Stimulated activated CD4-positive, alpha-beta T cell treated with anti-CD3 and anti-CD28 coated beads, Interleukin-15, amount 100 ng/mL, for 48 hours (primary cell): ENCODE measurements at regions not wholly inside any gene's neighbourhood (a gene's known extent, or its start where the extent isn't known, plus 50 kb on each side); places are given as distances from the start of the nearest gene placed in this dataset.

Source experiments
- DNase-seq, 2 donors: peaks; one replicate each; pipeline ENCODE4 v3.0.0-alpha.2; 2020; ENCODE audit warnings: low read depth in 2 of 2

DNA sequence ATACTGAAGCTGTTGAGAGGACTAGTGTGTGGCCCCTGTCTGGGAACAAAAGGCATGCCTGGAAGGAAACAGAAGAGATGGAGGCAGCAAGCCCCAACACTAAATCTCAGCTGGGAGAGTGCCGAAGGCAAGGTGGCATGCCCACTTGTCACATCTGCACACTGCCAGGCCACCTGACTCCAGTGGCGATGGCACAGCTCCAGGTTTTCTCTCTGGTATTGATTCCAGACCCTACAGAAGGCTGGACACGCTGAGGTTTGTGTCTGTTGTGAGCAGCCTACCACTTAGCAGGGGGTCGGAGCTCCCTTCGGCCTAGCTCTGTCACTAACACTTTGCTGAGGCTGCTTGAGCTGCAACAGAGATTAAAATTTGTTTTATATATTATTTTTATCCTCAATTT lies 307.3 kb downstream of the TDRD15 start:
- no peak for DNase-seq

DNA sequence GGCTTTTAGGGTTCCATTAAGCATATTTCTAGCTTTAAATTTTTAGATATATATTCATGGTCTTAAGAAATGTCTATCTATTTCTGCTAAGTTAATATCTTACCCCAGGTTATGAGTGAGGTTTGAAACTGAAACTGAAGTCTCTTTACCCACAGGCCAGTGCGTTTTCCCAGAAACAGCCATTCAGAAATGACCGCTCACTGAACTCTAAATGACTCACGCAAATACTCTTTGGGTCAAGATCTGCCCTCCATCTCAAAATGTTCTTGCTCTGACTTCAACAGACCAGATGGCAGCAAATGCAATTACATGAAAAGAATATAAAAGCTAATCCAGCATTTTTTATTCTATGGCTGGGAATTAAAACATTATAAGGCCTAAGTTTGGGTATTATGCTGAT lies 315.2 kb downstream of the TDRD15 start:
- DNase-seq, result no peak

DNA sequence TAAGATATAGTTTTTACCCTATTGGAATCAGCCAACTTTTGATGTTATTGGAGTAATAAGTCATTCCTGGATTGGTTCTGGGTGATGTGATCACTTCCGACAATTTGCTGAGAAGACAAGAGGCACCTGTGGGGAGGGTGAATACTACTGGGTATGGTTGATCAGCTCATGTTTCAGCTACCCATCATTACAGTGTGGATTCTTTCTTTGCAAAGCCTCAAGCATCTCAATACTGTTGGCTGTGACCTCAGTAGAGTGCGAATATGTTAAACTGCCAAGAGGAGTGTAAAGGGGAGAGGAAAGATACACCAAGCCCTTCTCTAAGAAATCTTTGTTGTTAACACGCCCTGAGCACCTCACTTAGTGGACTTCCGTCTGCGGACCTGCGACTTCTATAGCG lies 317.7 kb downstream of the TDRD15 start:
- DNase-seq, result no peak

DNA sequence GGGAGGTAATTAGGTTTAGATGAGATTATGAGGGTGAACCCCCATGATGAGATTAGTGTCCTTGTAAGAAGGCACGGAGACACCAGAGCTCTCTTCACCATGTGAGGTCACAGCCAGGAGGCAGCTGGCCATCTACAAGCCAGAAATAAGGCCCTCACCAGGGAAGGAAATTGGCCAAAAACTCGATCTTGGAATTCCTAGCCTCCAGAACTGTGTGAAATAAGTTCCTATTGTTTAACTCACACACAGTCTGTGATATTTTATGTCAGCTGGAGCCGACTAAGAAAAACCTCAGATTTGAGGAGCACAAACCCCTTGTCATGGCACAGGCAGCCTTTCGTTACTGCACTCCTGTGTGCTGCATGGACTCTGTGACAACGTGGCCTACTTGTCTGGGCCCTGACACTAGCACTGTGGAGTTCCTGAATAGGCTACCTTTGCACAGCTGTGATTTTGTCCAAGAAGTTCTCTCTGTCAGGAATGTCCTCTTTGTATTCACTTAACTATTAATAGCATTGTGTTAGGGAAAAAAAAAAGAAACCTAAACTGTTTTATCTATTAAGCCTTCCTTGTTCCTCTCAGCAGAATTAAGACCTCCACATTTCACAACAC lies 319.8 kb downstream of the TDRD15 start:
- DNase-seq, result no peak

DNA sequence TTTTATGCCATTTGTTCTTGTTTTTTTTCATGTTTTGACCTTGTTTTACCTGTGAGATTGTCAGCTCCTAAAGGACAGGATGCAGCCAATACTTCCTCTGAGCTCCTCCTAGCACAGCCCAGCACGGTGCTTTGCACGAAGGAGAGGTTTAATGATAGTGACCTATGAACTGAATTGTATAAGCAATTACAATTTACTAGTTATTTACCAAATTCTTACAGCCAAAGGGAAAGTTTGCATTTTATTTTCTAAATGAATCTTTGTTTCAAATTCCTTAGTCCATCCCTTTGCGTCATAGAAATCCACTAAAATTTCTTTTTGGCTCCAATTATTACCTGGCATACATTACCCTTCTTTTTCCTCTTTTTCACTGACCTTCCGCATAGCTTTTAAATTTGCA lies 326.1 kb downstream of the TDRD15 start:
- no peak for DNase-seq

DNA sequence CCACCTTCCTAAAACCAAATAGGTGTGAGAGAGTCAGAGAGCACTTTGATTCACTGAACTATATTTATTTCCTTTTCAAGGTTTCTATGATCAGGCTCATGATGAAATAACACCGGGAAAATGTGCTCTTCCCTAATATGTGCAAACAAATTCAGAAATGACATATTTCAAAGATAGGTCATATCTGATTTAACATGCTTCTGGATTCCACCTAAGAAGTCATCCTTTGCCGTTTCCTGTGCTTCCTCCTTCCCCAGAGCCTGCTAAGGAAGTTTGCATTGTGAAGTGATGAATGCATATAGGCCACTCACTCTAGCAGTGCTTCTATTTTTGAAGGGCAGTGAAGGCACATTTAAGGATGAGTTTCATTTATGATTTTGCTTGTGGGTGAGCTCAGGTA lies 327.6 kb downstream of the TDRD15 start:
- no peak for DNase-seq

DNA sequence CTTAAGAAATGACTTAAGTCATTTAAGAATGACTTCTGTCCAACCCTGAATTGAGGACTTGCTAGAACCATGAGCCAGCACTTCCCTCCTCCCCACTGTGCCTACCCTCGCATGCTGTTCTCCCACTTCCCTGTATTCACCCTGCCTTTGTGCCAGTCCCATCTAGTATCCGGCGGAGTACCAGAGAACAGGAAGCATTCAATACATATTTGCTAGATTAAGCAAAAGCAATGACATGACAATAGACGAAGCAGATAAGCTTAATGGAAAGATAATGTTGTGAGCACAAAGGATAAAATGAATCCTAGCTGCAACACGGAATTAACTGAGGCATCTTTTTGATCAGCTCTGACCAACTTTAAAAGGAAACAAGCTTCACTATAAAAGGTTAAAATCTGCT lies 328.5 kb downstream of the TDRD15 start:
- no peak for DNase-seq

DNA sequence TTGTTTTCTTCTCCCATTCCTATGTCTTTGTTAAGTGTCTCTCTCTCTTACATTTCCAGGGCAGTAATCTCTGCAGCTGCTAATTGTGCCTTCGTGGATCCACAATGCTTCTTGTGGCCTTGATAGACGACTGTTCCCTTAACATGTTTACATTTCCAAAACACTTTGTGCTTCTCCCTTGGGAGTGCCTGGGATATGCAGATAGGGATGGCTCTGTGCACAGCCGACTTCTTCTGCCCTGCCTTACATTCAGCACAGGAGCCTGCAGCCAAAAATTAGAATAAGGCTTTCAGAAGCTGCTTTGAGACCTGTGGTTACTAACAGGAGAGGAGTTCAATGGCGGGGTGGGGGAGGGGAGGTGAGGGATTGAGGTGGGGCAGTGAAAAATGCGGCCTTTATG lies 328.9 kb downstream of the TDRD15 start:
- no peak for DNase-seq

DNA sequence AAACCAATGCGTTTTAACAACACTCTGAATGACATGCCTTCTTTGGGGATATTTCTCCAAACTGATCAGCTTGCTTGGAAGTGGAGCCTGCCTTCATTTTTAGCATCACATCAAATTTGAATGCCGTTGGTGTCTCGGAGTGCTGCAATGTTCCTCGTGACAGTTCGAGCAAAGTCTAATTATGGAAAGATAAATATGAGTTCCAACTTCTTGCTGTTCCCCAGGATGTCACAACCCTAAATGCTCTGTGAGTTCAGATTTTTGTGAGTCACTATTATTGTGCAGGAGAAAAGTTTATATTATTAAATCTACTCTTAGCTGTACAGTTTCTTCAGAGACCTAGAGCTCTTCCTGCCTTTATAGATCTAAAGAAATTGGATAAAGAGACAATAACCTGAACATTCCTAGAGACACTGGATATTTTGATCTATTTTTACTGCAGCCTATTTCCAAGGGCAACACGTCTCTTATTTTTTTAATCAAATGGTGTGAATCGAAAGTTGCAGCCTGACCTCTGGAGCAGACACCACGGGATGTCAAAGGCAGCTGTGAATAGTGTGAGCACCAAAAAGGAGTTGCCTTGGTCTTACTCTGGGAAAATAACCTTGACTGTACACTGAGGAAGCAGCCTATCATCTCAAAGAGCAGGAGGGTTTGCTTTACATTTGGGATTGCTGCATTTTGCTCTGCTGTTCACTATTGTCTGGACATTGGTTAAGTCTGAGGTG lies 330.1 kb downstream of the TDRD15 start:
- no peak for DNase-seq

DNA sequence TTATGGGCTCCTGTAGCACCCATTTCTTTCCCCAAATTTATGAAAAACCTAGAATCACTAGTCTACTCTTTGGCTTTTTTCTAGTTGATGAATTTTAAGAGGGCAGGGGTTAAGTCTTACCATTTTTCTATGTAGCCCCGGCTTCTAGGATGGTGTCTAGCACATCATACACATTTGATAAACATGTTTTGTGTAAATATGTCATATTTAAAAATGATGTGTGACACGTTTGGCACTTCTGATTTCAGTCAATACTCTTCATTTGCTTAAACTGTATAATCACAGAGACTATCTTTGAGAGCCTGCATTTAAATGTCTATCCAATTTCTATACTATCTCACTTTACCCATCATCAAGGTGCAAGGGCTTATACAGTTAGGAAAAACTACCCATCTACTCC lies 331.1 kb downstream of the TDRD15 start:
- DNase-seq, result no peak

DNA sequence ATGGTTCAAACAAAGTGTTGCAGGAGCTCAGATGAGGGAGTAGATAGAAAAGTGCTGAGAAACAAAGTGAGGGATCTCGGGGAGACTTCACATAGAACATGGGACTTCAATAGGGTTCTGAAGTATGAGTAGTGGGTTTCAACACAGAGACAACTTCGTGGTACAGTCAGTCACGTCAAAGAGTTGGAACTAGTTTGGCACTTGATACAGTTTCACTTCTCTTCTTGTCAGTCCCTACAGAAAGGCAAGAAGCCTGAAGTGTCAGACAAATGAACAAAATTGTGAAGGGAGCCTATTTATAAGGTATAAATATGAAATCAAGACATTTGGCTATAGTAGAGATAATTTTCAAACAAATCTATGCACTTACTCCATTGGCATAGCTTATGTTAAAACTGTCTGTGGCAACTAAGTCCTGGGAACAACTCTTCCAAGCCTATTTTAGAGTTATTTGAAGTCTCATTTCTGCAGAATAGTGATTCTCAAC lies 338.0 kb downstream of the TDRD15 start:
- DNase-seq, result no peak

DNA sequence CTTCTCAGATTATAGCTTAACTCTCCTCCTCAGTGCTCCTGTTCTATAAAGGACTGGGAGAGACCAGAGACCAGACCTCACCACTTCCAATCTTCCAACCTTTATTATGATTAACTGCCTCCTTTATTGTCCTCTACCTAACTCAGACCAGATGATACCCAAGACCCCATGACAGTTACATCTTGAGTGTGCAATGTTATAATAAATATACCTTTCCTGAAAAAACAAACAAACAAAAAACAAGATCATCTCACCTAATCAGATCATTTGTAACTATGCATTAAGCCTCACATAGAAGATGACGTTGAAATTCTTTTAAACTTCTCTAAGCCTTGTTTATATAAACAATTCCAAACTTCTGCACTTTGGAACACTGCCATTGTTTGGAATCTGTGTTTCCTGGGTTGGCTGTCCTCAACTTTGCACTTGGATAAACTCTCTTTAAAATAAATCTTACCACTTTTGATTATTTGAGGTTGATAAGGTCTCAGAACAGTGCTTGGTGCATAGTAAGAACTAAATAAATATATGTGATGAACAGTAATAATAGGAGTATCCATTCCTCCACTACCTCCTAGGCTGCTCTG lies 342.7 kb downstream of the TDRD15 start:
- no peak for DNase-seq

DNA sequence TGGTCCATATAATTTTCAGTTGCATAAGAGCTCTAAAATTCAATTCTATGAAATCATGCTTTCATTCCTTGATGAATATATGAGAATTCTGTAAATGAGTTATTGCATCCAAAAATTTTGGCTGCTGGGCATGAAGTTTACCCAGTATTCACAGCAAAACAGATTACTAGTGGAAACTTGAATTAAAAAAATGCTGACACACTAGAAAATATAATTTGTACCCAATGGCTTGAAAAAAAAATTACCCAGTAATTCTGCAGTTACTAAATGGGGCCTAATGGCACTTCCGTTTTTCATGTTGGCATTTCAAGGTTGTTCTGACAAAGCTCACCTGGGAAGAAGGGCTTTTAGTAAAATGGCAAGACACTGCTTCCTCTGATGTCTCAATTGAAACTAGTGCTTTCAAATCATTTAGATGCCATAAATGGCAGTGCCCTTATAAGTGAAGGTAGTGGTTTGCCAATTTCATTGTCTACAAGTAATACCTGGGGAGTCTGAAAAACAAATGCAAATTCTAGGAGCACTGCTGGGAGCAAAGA lies 343.6 kb downstream of the TDRD15 start:
- no peak for DNase-seq

DNA sequence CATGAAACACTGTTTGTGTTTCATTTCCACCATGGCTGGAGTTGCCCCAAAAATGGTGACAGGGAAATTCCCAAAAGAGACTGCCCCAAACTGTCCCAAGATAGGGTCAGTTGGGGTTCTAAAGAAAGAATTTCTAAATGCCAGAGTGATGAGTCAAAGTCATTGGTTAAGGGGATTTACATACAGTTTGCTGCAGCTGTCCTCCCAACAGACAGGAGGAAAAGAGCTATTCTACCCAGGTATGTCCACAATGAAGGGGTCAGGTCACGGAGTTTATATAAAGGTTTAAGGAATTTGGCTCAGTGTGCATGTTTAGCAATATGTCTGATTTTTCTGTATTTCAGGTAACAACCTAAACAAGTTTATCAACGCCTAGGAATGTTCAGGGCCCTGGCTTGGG lies 344.1 kb downstream of the TDRD15 start:
- DNase-seq, result no peak

DNA sequence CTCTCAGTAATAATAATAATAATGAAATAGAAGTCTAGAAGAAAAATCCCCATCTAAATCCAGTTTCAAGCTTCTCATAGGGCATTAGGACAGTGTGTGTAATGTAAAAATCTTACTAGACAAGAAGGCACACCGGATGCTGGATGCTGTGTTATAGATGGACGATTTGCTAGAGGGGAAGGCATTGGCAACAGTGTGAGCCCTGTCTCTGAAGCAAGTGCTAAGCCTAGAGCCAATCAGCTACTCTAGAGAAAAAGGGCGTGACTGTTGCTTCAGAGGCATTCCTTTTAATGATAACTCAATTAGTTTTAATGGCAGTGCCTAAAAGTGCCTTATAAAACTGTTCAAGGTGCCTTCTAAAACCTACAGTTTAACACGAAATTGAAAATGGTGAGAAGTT lies 344.9 kb downstream of the TDRD15 start:
- DNase-seq, result no peak

DNA sequence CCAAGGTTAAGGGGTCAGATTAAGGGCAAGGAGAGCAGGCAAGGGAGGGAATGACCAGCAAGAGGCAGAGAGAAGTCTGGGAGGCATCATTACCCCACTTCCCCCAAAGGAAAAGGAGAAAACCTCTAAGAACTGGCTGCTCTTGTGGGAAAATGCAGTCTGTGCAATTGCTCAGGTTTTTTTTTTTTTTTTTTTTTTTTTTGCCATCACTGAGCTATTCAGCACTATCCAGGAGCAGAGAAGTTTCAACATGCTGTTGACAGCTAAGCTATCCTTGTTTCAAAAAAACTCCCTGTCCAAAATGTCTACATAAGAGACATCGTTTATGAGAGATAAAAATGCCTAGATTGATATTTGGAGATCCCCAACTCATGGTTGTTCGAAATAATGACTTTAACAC lies 345.4 kb downstream of the TDRD15 start:
- DNase-seq, result no peak

DNA sequence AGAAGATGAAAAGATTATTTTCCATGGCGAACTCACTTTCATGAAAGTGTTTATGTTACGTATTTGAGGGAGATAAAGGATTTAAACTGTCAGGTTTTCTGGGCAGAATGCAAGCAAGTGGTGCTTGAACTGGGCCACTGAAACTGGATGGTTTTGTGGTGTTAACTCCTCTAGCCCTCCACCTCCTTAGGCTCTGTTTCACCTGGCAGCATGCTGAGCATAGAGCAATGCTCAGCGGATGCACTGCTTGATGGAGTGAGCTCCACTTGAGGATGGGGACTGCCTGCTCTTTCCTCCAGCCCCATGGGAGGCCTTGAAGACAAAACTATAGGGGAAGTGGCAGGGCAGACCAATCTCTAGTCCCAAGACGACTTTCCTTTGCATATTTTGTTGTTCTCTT lies 345.8 kb downstream of the TDRD15 start:
- no peak for DNase-seq

DNA sequence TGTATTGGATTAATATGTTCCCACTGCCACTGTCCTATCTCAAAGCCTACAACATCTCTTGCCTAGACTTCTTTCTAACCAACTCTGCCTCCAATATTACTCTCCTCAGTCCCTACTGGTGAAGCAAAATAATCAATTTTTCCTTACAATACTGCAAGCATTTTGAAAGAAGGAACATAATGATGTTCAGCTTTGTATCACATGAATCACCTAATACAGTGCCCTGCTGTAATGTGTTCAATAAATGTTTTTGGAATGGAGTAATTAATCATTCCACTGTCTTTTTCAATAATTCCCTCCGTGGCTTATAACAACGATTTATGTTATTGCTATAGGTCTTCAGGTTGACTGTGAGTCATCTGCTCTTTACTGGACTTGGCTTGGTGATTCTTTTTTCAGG lies 356.4 kb downstream of the TDRD15 start:
- DNase-seq, result no peak

DNA sequence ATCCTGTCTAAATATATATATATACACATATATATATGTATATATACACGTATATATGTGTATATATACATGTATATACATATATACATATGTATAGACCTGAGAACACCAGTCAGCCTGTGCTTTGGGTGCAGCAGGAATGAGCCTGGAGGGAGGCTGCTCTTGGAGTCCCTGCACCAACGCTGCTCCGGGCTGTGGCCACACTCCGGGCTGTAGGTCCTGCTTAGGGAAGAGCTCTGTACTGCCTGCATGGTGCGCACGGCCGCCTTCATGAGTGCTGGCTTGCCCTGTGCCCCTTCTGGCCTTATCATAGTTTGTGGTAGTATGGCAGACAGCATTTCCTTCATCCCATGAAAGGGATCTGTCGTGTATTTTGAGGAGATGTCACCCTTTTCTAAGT lies 360.9 kb downstream of the TDRD15 start:
- no peak for DNase-seq

DNA sequence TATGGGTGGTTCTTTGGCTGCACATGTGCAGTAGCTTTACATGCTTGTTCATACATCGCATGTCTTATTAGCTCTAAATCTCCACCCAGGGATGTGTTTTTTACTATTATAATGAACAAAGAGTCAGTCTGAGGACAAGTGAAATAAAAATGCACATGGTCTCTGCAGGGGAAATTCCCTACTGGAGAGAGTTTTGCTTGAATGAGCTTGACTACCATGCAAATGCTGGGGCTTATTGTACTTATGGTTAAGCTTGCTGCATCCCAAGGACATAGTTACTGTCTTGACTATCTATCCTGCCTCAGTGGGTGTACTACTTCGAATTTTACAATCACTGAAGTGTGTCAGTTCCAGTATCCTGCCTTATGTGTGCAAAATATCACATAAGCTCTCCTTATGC lies 362.7 kb downstream of the TDRD15 start:
- no peak for DNase-seq

DNA sequence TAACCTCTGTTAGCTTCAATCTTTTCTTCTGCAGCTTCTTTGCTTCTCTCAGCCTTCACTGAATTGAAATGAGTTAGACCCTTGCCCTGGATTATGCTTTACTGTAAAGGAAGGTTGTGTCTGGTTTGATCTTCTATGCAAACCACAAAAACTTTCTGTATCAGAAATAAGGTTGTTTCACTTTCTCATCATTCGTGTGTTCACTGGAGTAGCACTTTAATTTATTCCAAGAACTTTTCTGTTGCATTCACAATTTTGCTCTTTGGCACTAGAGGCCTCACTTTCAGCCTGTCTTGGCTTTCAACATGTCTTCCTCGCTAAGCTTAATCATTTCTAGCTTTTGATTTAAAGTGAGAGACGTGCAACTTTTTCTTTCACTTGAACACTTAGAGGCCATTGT lies 365.3 kb downstream of the TDRD15 start:
- DNase-seq, result no peak

DNA sequence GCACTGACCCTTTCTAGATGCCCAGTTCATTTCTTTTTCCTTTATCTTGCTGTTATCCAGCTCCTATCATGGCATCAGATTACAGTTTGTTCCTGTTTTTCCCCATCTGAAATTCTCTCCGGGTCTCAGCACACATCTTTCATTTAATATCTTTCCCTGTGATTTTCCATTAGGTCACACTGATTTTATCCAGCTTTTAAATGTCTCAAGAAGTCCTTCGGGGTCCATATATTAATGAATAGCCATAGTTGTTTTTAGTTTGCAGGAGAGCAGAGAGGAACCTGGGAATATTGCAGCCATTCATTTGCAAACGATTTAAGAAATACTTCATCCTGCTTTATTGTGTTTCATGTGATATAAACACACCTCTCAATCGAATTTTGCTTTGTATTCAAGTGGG lies 374.2 kb downstream of the TDRD15 start:
- no peak for DNase-seq

DNA sequence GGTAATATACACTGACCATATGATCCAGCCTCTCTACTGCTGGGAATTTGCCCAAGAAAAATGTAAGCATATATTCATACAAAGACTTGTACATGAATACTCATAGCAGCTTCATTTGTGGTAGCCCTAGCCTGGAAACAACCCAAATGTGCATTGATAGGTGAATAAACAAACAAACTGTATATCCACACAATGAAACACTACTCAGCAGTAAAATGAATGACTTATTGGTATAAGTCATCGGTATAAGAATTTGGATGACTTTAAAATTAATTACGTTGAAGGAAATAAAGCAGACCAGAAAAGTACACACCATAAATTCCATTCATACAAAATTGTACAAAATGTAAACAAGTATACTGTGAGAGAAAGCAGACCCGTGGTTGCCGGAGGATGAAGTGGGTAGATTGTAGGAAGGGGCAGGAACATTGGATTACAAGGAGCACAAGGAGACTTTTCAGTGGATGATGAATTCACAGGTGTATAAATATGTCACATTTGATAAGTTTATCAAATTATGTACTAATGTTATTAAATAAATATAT lies 376.7 kb downstream of the TDRD15 start:
- no peak for DNase-seq
